NCI-H2029 (cell line): ENCODE measurements at regions not wholly inside any gene's neighbourhood (a gene's known extent, or its start where the extent isn't known, plus 50 kb on each side); places are given as distances from the start of the nearest gene placed in this dataset.
"Not testable (repeated sequence)": the region's sequence is repeated elsewhere in the genome, so short reads cannot be mapped to it uniquely, and the experiment has no call there.

Experiments used
- DNase-seq: peaks from one replicate; lab custom pipeline; 2025; lab: John Stamatoyannopoulos, UW

GRCh38 chr21:17139696-17140095 is 373.1 kb upstream of the CXADR start:
- peak; percentile 27 for DNase-seq

GRCh38 chr21:17146426-17146825 is 366.4 kb upstream of the CXADR start:
- no peak for DNase-seq

- DNase-seq = no peak
These were observed 353.1 kb upstream of the CXADR start for GRCh38 chr21:17159697-17160096.

GRCh38 chr21:17185674-17186073 is 327.2 kb upstream of the CXADR start:
- no peak for DNase-seq

- DNase-seq = no peak
These were observed 322.9 kb upstream of the CXADR start for GRCh38 chr21:17189963-17190362.

GRCh38 chr21:17191346-17191993 is 321.4 kb upstream of the CXADR start:
- no peak for DNase-seq

- no peak for DNase-seq
These were observed 317.5 kb upstream of the CXADR start for GRCh38 chr21:17195351-17195750.

GRCh38 chr21:17195976-17196375 is 316.9 kb upstream of the CXADR start:
- no peak for DNase-seq

GRCh38 chr21:17196623-17197022 is 316.2 kb upstream of the CXADR start:
- DNase-seq = no peak

- DNase-seq = no peak
These were observed 314.8 kb upstream of the CXADR start for GRCh38 chr21:17197996-17198395.

- no peak for DNase-seq
These were observed 312.6 kb upstream of the CXADR start for GRCh38 chr21:17200250-17200649.

- no peak for DNase-seq
These were observed 311.0 kb upstream of the CXADR start for GRCh38 chr21:17201741-17202260.

- no peak for DNase-seq
These were observed 298.0 kb upstream of the CXADR start for GRCh38 chr21:17214801-17215200.

GRCh38 chr21:17219050-17219449 is 293.8 kb upstream of the CXADR start:
- not testable (repeated sequence) for DNase-seq

- DNase-seq = no peak
These were observed 281.7 kb upstream of the CXADR start for GRCh38 chr21:17231124-17231523.

- DNase-seq = no peak
These were observed 281.1 kb upstream of the CXADR start for GRCh38 chr21:17231771-17232170.

GRCh38 chr21:17238468-17238867 is 274.4 kb upstream of the CXADR start:
- no peak for DNase-seq

- peak; percentile 86 for DNase-seq
These were observed 262.0 kb upstream of the CXADR start for GRCh38 chr21:17250778-17251241.

GRCh38 chr21:17257784-17258183 is 255.1 kb upstream of the CXADR start:
- no peak for DNase-seq

GRCh38 chr21:17264182-17264581 is 248.7 kb upstream of the CXADR start:
- DNase-seq = no peak

- no peak for DNase-seq
These were observed 243.1 kb upstream of the CXADR start for GRCh38 chr21:17269760-17270159.

- DNase-seq = peak; percentile 45
These were observed 242.6 kb upstream of the CXADR start for GRCh38 chr21:17270229-17270628.

GRCh38 chr21:17279663-17280062 is 233.2 kb upstream of the CXADR start:
- DNase-seq = no peak

- not testable (repeated sequence) for DNase-seq
These were observed 219.8 kb upstream of the CXADR start for GRCh38 chr21:17293016-17293562.
